Trophoblast cell (in vitro differentiated cells and primary cell): ENCODE measurements at regions not wholly inside any gene's neighbourhood (a gene's known extent, or its start where the extent isn't known, plus 50 kb on each side); places are given as distances from the start of the nearest gene placed in this dataset.

Experiments
- DNase-seq, 2 donors: peaks; one replicate each; pipeline ENCODE4 v3.0.0-alpha.2; 2016
- H2AFZ ChIP-seq: 2 replicates; pipeline ENCODE4 v1.6.1; 2013; ENCODE audit warnings: low read length, moderate library complexity, mild to moderate bottlenecking; ENCODE audit not compliant: insufficient read depth, poor library complexity
- H2AK5ac ChIP-seq: 2 replicates; pipeline ENCODE4 v1.6.1; 2013; ENCODE audit warnings: mild to moderate bottlenecking, low read length
- H2BK120ac ChIP-seq: 2 replicates; pipeline ENCODE4 v1.6.1; 2013; ENCODE audit warnings: low read length, mild to moderate bottlenecking, moderate library complexity; ENCODE audit not compliant: insufficient read depth, poor library complexity
- H2BK12ac ChIP-seq: 2 replicates; pipeline ENCODE4 v1.6.1; 2013; ENCODE audit warnings: mild to moderate bottlenecking, low read length, moderate library complexity
- H2BK5ac ChIP-seq: 2 replicates; pipeline ENCODE4 v1.6.1; 2013; ENCODE audit warnings: low read length, low read depth, moderate library complexity, mild to moderate bottlenecking; ENCODE audit not compliant: poor library complexity
- H3K14ac ChIP-seq: 2 replicates; pipeline ENCODE4 v1.6.1; 2013; ENCODE audit warnings: mild to moderate bottlenecking, low read length
- H3K18ac ChIP-seq: 2 replicates; pipeline ENCODE4 v1.6.1; 2013; ENCODE audit warnings: mild to moderate bottlenecking, low read length
- H3K23ac ChIP-seq: 2 replicates; pipeline ENCODE4 v1.6.1; 2013; ENCODE audit warnings: low read length
- H3K27ac ChIP-seq: 2 replicates; pipeline ENCODE4 v1.5.1; 2013; ENCODE audit warnings: low read depth, mild to moderate bottlenecking, inconsistent platforms, low read length, moderate library complexity
- H3K27me3 ChIP-seq: 2 replicates; pipeline ENCODE4 v1.6.1; 2013; ENCODE audit warnings: inconsistent platforms, mild to moderate bottlenecking, low read length, moderate library complexity; ENCODE audit not compliant: insufficient read depth
- H3K36me3 ChIP-seq, 2 experiments: 1 replicate in 1 of 2; 2 replicates in 1 of 2; pipeline ENCODE4 v1.6.1; 2013; ENCODE audit warnings: low read length in 2 of 2, mild to moderate bottlenecking in 2 of 2, moderate library complexity in 1 of 2; ENCODE audit not compliant: insufficient read depth in 2 of 2, control insufficient read depth in 1 of 2
- H3K4ac ChIP-seq: 2 replicates; pipeline ENCODE4 v1.6.1; 2013; ENCODE audit warnings: low read depth, mild to moderate bottlenecking, low read length, moderate library complexity
- H3K4me1 ChIP-seq, 2 experiments: 1 replicate in 1 of 2; 2 replicates in 1 of 2; pipeline ENCODE4 v1.6.1; 2013; ENCODE audit warnings: low read length in 2 of 2, mild to moderate bottlenecking in 2 of 2, moderate library complexity in 1 of 2; ENCODE audit not compliant: insufficient read depth in 2 of 2, control insufficient read depth in 1 of 2
- H3K4me2 ChIP-seq: 2 replicates; pipeline ENCODE4 v1.6.1; 2013; ENCODE audit warnings: inconsistent platforms, mild to moderate bottlenecking, low read length, moderate library complexity
- H3K4me3 ChIP-seq: 2 replicates; pipeline ENCODE4 v1.5.1; 2013; ENCODE audit warnings: mild to moderate bottlenecking, low read depth, low read length, inconsistent platforms
- H3K79me1 ChIP-seq: one replicate; pipeline ENCODE4 v1.6.1; 2013; ENCODE audit warnings: low read length
- H3K79me2 ChIP-seq: 2 replicates; pipeline ENCODE4 v1.6.1; 2013; ENCODE audit warnings: low read length, mild to moderate bottlenecking; ENCODE audit not compliant: control insufficient read depth, insufficient read depth, poor library complexity
- H3K9ac ChIP-seq: 2 replicates; pipeline ENCODE4 v1.6.1; 2013; ENCODE audit warnings: mild to moderate bottlenecking, low read length
- H3K9me3 ChIP-seq: 2 replicates; pipeline ENCODE4 v1.6.1; 2013; ENCODE audit warnings: low read depth, mild to moderate bottlenecking, control low read depth, inconsistent platforms, low read length; ENCODE audit not compliant: insufficient read depth
- H4K12ac ChIP-seq: 2 replicates; pipeline ENCODE4 v1.6.1; 2013; ENCODE audit warnings: low read depth, mild to moderate bottlenecking, low read length, moderate library complexity
- H4K8ac ChIP-seq: 2 replicates; pipeline ENCODE4 v1.6.1; 2013; ENCODE audit warnings: low read depth, mild to moderate bottlenecking, low read length, moderate library complexity
- H4K91ac ChIP-seq: one replicate; pipeline ENCODE4 v1.6.1; 2013; ENCODE audit warnings: low read depth, mild to moderate bottlenecking, low read length, moderate library complexity
- WGBS: extraction: QIAGEN DNeasy Blood & Tissue Kit; methylation state at CpG from one replicate; pipeline ENCODE4 v1.1.7; 2013; ENCODE audit warnings: missing lambda C conversion rate; ENCODE audit not compliant: insufficient read length, insufficient coverage; ENCODE audit errors: extremely low coverage; 5-methylcytosine and 5-hydroxymethylcytosine counted together

- no peaks in the 10 kb centered on the region for H3K36me3 ChIP-seq
- peaks cover 3% of the 10 kb centered on the region in 2 experiments for H3K4me1 ChIP-seq
- H3K4me2 ChIP-seq, result no peak overlapping the region
- no peak overlapping the region for H3K18ac ChIP-seq
- no peak overlapping the region for H4K8ac ChIP-seq
- no peak overlapping the region for H2BK120ac ChIP-seq
- H3K9ac ChIP-seq, result no peak overlapping the region
- H3K14ac ChIP-seq, result no peak overlapping the region
- WGBS, result no CpG with 5 or more reads among the region's 4 CpGs
- H3K23ac ChIP-seq, result no peak overlapping the region
- H3K79me1 ChIP-seq, result no peaks in the 10 kb centered on the region
- H3K27ac ChIP-seq, result no peak overlapping the region
- H4K91ac ChIP-seq, result no peak overlapping the region
- no peak overlapping the region for H2AK5ac ChIP-seq
- no peak overlapping the region for H4K12ac ChIP-seq
- H3K27me3 ChIP-seq, result no peaks in the 10 kb centered on the region
- H3K79me2 ChIP-seq, result no peaks in the 10 kb centered on the region
- H2BK5ac ChIP-seq, result no peak overlapping the region
- no peaks in the 10 kb centered on the region for H3K9me3 ChIP-seq
- no peak overlapping the region for H2BK12ac ChIP-seq
- H2AFZ ChIP-seq, result no peak overlapping the region
- no peak overlapping the region for H3K4ac ChIP-seq
- H3K4me3 ChIP-seq, result no peak overlapping the region
- no peak for DNase-seq
Measured at GRCh38 chr3:72601983-72602750, 246.1 kb downstream of the SHQ1 start.

GRCh38 chr3:72601060-72601459 lies 247.2 kb downstream of the SHQ1 start:
- H3K4me1 ChIP-seq, result peaks cover 1 to 5% of the 10 kb centered on the region in 2 experiments
- no peak overlapping the region for H3K4me2 ChIP-seq
- no peak overlapping the region for H3K9ac ChIP-seq
- H3K4me3 ChIP-seq, result no peak overlapping the region
- H4K12ac ChIP-seq, result no peak overlapping the region
- no peak overlapping the region for H4K8ac ChIP-seq
- no peaks in the 10 kb centered on the region for H3K9me3 ChIP-seq
- H3K4ac ChIP-seq, result no peak overlapping the region
- no peak for DNase-seq
- no peak overlapping the region for H3K23ac ChIP-seq
- H3K14ac ChIP-seq, result no peak overlapping the region
- no peaks in the 10 kb centered on the region for H3K36me3 ChIP-seq
- no peaks in the 10 kb centered on the region for H3K79me1 ChIP-seq
- H3K18ac ChIP-seq, result no peak overlapping the region
- H2BK5ac ChIP-seq, result no peak overlapping the region
- H2AK5ac ChIP-seq, result no peak overlapping the region
- no peak overlapping the region for H2BK12ac ChIP-seq
- no CpG with 5 or more reads among the region's 5 CpGs for whole genome bisulfite sequencing
- no peak overlapping the region for H2AFZ ChIP-seq
- H3K27me3 ChIP-seq, result no peaks in the 10 kb centered on the region
- H3K79me2 ChIP-seq, result no peaks in the 10 kb centered on the region
- H2BK120ac ChIP-seq, result no peak overlapping the region
- H4K91ac ChIP-seq, result no peak overlapping the region
- H3K27ac ChIP-seq, result no peak overlapping the region

- H3K36me3 ChIP-seq, result no peaks in the 10 kb centered on the region
- no peak overlapping the region for H3K4me2 ChIP-seq
- H2BK12ac ChIP-seq, result no peak overlapping the region
- H3K9ac ChIP-seq, result no peak overlapping the region
- H2BK120ac ChIP-seq, result no peak overlapping the region
- H2AFZ ChIP-seq, result no peak overlapping the region
- no peaks in the 10 kb centered on the region for H3K79me1 ChIP-seq
- no peak overlapping the region for H3K23ac ChIP-seq
- H3K79me2 ChIP-seq, result no peaks in the 10 kb centered on the region
- H2AK5ac ChIP-seq, result no peak overlapping the region
- no peak overlapping the region for H3K4ac ChIP-seq
- no peak overlapping the region for H3K14ac ChIP-seq
- H3K27ac ChIP-seq, result no peak overlapping the region
- no peak for DNase-seq
- H2BK5ac ChIP-seq, result no peak overlapping the region
- no peaks in the 10 kb centered on the region for H3K9me3 ChIP-seq
- no peak overlapping the region for H4K12ac ChIP-seq
- H3K4me3 ChIP-seq, result no peak overlapping the region
- no CpG with 5 or more reads among the region's 5 CpGs for WGBS
- peaks cover 9 to 12% of the 10 kb centered on the region in 2 experiments for H3K4me1 ChIP-seq
- no peak overlapping the region for H4K8ac ChIP-seq
- H3K18ac ChIP-seq, result no peak overlapping the region
- H4K91ac ChIP-seq, result no peak overlapping the region
- H3K27me3 ChIP-seq, result no peaks in the 10 kb centered on the region
Measured at GRCh38 chr3:72597756-72598195, 250.5 kb downstream of the SHQ1 start.

GRCh38 chr3:72597043-72597442 lies 251.2 kb downstream of the SHQ1 start:
- no peak overlapping the region for H3K9ac ChIP-seq
- no peak overlapping the region for H3K18ac ChIP-seq
- H3K9me3 ChIP-seq, result no peaks in the 10 kb centered on the region
- no peak overlapping the region for H3K4me3 ChIP-seq
- H3K79me2 ChIP-seq, result no peaks in the 10 kb centered on the region
- no peak overlapping the region for H3K14ac ChIP-seq
- H4K91ac ChIP-seq, result no peak overlapping the region
- no peak overlapping the region for H2BK120ac ChIP-seq
- H3K4ac ChIP-seq, result no peak overlapping the region
- H3K36me3 ChIP-seq, result no peaks in the 10 kb centered on the region
- H2AFZ ChIP-seq, result no peak overlapping the region
- no peak overlapping the region for H3K4me2 ChIP-seq
- H3K4me1 ChIP-seq, result peaks cover 9 to 16% of the 10 kb centered on the region in 2 experiments
- H4K8ac ChIP-seq, result no peak overlapping the region
- no peaks in the 10 kb centered on the region for H3K79me1 ChIP-seq
- no peak overlapping the region for H2AK5ac ChIP-seq
- H4K12ac ChIP-seq, result no peak overlapping the region
- H3K27me3 ChIP-seq, result no peaks in the 10 kb centered on the region
- H2BK5ac ChIP-seq, result no peak overlapping the region
- no peak overlapping the region for H3K23ac ChIP-seq
- no peak for DNase-seq
- no peak overlapping the region for H3K27ac ChIP-seq
- no peak overlapping the region for H2BK12ac ChIP-seq
